Karpas-422 (cell line): ENCODE measurements at regions not wholly inside any gene's neighbourhood (a gene's known extent, or its start where the extent isn't known, plus 50 kb on each side); places are given as distances from the start of the nearest gene placed in this dataset.

ENCODE experiments used
- DNase-seq: peaks from one replicate; pipeline ENCODE4 v3.0.0-alpha.2; 2015
- H2AFZ ChIP-seq: fragments of 200-600 bp; sonication (generic); 2 replicates; pipeline ENCODE4 v1.6.1; 2014; ENCODE audit warnings: antibody characterized with exemption, low read length, mixed read lengths
- H3K27ac ChIP-seq: fragments of 200-600 bp; sonication (generic); 2 replicates; pipeline ENCODE4 v1.5.1; 2014; ENCODE audit warnings: mild to moderate bottlenecking, low read length, moderate library complexity
- H3K27me3 ChIP-seq: fragments of 200-600 bp; sonication (generic); 2 replicates; pipeline ENCODE4 v1.6.1; 2014; ENCODE audit warnings: low read length, mixed read lengths
- H3K36me3 ChIP-seq: fragments of 200-600 bp; sonication (generic); 2 replicates; pipeline ENCODE4 v1.6.1; 2014; ENCODE audit warnings: low read length, mixed read lengths; ENCODE audit not compliant: insufficient read depth
- H3K4me1 ChIP-seq: fragments of 200-600 bp; sonication (generic); 2 replicates; pipeline ENCODE4 v1.6.1; 2014; ENCODE audit warnings: mild to moderate bottlenecking, low read length, mixed read lengths
- H3K4me2 ChIP-seq: fragments of 200-600 bp; sonication (generic); 2 replicates; pipeline ENCODE4 v1.6.1; 2014; ENCODE audit warnings: low read length, low read depth, mild to moderate bottlenecking; ENCODE audit not compliant: poor library complexity, severe bottlenecking
- H3K4me3 ChIP-seq: fragments of 200-600 bp; sonication (generic); 2 replicates; pipeline ENCODE4 v1.5.1; 2014; ENCODE audit warnings: mild to moderate bottlenecking, antibody characterized with exemption, low read length, mixed read lengths
- H3K79me2 ChIP-seq: fragments of 200-600 bp; sonication (generic); 2 replicates; pipeline ENCODE4 v1.6.1; 2014; ENCODE audit warnings: mild to moderate bottlenecking, low read length, mixed read lengths
- H3K9ac ChIP-seq: fragments of 200-600 bp; sonication (generic); 2 replicates; pipeline ENCODE4 v1.6.0; 2014; ENCODE audit warnings: low read length
- H3K9me2 ChIP-seq: fragments of 200-600 bp; sonication (generic), shearing (Covaris generic); replicated peaks from 2 replicates; pipeline ENCODE4 v1.6.0; 2014; ENCODE audit warnings: mild to moderate bottlenecking, low read length, moderate library complexity; ENCODE audit not compliant: insufficient read depth
- H3K9me3 ChIP-seq: fragments of 300-700, 200-600 bp; sonication (generic); 2 replicates; pipeline ENCODE4 v1.6.1; 2014; ENCODE audit warnings: low read length, mixed read lengths
- H4K20me1 ChIP-seq: fragments of 200-600 bp; sonication (generic); 2 replicates; pipeline ENCODE4 v1.6.1; 2014; ENCODE audit warnings: mild to moderate bottlenecking, antibody characterized with exemption, low read length, low read depth; ENCODE audit not compliant: insufficient read depth

DNA sequence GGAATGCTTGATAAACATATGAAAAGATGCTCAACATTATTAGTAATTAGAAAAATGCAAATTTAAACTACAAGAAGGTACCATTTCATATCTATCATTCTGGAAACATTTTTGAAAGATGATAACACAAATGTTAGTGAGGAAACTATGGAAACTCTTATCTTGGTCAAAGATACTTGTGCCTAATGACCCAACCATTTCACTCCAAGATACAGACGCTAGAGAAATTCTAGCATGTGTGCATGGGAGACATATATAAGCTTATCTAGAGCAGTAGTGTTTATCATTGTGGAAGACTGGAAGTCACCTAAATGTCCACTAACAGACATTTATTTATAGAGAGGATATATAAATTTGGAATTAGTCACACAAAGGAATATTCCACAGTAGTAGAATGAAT lies 143.1 kb upstream of the HMGA2 start:
- Histone ChIP-seq H3K4me2 (no peak overlapping the region), H3K27ac (no peak overlapping the region), H2AFZ (no peak overlapping the region), H3K36me3 (no peaks in the 10 kb centered on the region), H3K79me2 (no peaks in the 10 kb centered on the region), H3K9ac (no peak overlapping the region), H4K20me1 (no peaks in the 10 kb centered on the region), H3K9me3 (no peaks in the 10 kb centered on the region), H3K9me2 (no peaks in the 10 kb centered on the region), H3K4me3 (no peak overlapping the region), H3K4me1 (no peaks in the 10 kb centered on the region), H3K27me3 (no peaks in the 10 kb centered on the region)
- DNase-seq, result no peak

DNA sequence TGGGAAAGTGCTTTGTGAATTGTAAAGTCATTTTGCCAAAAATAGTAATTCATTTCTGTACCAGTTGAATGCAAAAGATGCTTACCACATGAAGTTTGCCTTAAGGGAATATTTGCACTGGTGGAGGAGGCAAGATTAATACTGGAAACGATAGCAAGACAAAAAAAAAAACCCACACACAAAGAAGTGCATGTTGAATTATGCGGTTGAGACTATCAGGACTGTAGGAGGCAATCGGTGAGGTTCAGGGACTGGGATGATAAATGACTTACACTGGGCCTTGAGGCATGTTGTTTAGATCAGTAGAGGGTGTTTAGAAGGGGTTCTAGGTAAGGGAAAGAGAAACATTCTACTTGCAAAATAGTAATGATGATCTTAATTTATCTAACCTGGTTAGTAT lies 142.2 kb upstream of the HMGA2 start:
- no peak for DNase-seq
- Histone ChIP-seq H3K27ac (no peak overlapping the region), H3K36me3 (no peaks in the 10 kb centered on the region), H3K9ac (no peak overlapping the region), H3K4me3 (no peak overlapping the region), H3K79me2 (no peaks in the 10 kb centered on the region), H3K27me3 (no peaks in the 10 kb centered on the region), H3K4me1 (no peaks in the 10 kb centered on the region), H4K20me1 (no peaks in the 10 kb centered on the region), H3K9me2 (no peaks in the 10 kb centered on the region), H2AFZ (no peak overlapping the region), H3K9me3 (no peaks in the 10 kb centered on the region), H3K4me2 (no peak overlapping the region)

DNA sequence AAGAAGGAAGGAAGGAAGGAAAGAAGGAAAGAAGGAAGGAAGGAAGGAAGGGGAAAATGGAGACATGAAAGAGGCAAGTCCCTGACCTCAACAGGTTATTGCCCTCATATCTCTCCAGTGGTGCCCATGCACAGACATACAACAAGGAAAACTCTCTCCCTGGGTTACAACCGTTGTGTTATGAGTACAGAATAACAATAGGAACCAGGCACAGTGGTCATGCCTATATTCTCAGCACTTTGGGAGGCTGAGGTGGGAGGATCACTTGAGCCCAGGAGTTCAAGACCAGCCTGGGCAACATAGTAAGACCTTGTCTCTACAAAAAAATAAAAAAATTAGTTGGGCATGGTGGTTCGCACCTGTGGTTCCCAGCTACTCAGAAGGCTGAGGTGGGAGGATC lies 139.4 kb upstream of the HMGA2 start:
- H3K4me2 ChIP-seq, result no peak overlapping the region
- no peaks in the 10 kb centered on the region for H3K27me3 ChIP-seq
- H3K79me2 ChIP-seq, result no peaks in the 10 kb centered on the region
- H4K20me1 ChIP-seq, result no peaks in the 10 kb centered on the region
- no peak overlapping the region for H2AFZ ChIP-seq
- H3K27ac ChIP-seq, result no peak overlapping the region
- H3K4me1 ChIP-seq, result no peaks in the 10 kb centered on the region
- H3K4me3 ChIP-seq, result no peak overlapping the region
- DNase-seq, result no peak
- no peaks in the 10 kb centered on the region for H3K9me3 ChIP-seq
- no peaks in the 10 kb centered on the region for H3K9me2 ChIP-seq
- no peak overlapping the region for H3K9ac ChIP-seq
- H3K36me3 ChIP-seq, result no peaks in the 10 kb centered on the region

DNA sequence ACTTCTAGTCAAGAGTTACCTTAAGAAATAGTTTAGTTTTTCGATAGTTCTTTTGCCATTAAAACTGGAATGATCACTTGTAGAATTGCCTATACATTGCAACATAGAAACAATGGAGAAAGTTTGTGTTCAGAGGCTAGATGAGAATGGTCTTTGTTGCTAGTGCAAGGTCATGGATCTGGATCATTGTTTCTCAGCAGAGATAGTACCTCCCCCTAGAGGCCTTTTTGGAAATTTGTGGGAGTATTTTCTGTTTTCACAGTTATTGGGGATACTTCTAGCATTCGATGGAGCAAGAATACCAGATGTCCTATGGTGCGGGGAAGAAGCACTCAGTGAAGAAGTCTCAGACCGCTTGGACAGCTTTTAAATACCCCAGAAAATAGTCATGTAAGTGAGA lies 138.8 kb upstream of the HMGA2 start:
- Histone ChIP-seq H3K4me2 (no peak overlapping the region), H3K9me2 (no peaks in the 10 kb centered on the region), H3K9me3 (no peaks in the 10 kb centered on the region), H3K4me3 (no peak overlapping the region), H3K27me3 (no peaks in the 10 kb centered on the region), H3K27ac (no peak overlapping the region), H4K20me1 (no peaks in the 10 kb centered on the region), H3K36me3 (no peaks in the 10 kb centered on the region), H3K4me1 (no peaks in the 10 kb centered on the region), H3K79me2 (no peaks in the 10 kb centered on the region), H2AFZ (no peak overlapping the region), H3K9ac (no peak overlapping the region)
- peak; percentile 56 for DNase-seq

DNA sequence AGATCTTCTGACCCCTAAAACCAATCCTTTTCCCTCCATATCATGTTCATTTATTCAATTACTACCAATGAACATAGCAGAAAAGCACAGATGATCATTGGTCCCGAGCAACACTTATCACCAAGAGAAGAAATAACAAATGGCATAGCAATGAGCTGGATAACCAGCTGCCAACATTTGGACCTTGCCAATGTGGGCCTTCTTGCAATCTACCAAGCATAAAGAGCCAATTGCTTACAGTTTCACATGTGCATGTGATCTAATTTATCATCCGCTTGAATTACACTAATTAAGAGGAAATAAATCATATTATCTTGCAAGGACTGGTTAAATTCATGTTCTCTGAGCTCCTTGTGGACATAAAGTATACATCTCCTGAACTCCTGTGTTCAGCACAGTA lies 134.8 kb upstream of the HMGA2 start:
- H3K79me2 ChIP-seq, result no peaks in the 10 kb centered on the region
- H3K27ac ChIP-seq, result no peak overlapping the region
- H3K4me1 ChIP-seq, result no peaks in the 10 kb centered on the region
- no peaks in the 10 kb centered on the region for H3K9me2 ChIP-seq
- H2AFZ ChIP-seq, result no peak overlapping the region
- no peak for DNase-seq
- no peaks in the 10 kb centered on the region for H3K27me3 ChIP-seq
- no peak overlapping the region for H3K9ac ChIP-seq
- H3K36me3 ChIP-seq, result no peaks in the 10 kb centered on the region
- H3K4me3 ChIP-seq, result no peak overlapping the region
- no peak overlapping the region for H3K4me2 ChIP-seq
- H3K9me3 ChIP-seq, result no peaks in the 10 kb centered on the region
- no peaks in the 10 kb centered on the region for H4K20me1 ChIP-seq

DNA sequence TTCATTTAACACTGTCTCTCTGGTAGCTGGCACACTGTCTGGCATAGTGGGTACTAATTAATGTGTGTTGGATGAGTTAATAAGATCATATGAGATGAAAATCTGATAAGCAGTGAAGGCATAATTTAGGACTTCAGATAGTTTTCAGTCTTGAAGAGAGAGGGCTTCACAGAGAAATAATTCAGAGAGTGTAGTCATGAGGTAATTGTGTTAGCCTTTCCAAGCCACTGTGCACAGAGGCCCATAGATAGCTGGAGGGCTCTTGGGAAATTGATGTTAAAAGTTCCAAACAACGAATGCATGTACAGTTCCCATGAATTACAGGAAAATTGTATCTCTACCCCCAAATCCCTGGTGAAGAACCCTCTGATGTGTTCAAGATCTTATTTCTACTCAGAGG lies 133.8 kb upstream of the HMGA2 start:
- Histone ChIP-seq H3K36me3 (no peaks in the 10 kb centered on the region), H3K9me3 (no peaks in the 10 kb centered on the region), H3K79me2 (no peaks in the 10 kb centered on the region), H3K27ac (no peak overlapping the region), H3K27me3 (no peaks in the 10 kb centered on the region), H3K9ac (no peak overlapping the region), H3K4me2 (no peak overlapping the region), H3K9me2 (no peaks in the 10 kb centered on the region), H4K20me1 (no peaks in the 10 kb centered on the region), H2AFZ (no peak overlapping the region), H3K4me1 (no peaks in the 10 kb centered on the region), H3K4me3 (no peak overlapping the region)
- no peak for DNase-seq

DNA sequence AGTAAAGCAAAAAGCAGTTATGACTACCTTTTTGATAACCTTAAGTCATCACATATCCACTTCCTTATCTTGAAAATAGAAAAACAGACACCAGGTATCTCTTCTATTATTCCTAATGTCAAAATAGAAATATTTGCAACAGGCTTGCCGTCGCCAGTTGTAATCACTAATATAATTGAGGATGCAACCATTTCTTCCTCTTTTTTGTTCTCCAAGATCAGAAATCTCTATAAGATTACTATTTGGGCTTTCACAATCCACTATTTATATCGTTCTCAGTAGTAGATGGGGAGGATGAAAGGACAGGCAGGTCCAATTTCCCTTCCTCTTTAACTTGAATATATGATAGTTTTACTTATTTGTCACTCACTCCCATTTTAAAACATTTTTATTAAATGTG lies 130.2 kb upstream of the HMGA2 start:
- H3K36me3 ChIP-seq, result no peaks in the 10 kb centered on the region
- no peaks in the 10 kb centered on the region for H3K27me3 ChIP-seq
- H3K27ac ChIP-seq, result no peak overlapping the region
- no peaks in the 10 kb centered on the region for H3K4me1 ChIP-seq
- no peak overlapping the region for H3K4me3 ChIP-seq
- H4K20me1 ChIP-seq, result no peaks in the 10 kb centered on the region
- no peaks in the 10 kb centered on the region for H3K79me2 ChIP-seq
- no peak overlapping the region for H3K4me2 ChIP-seq
- H3K9ac ChIP-seq, result no peak overlapping the region
- no peaks in the 10 kb centered on the region for H3K9me3 ChIP-seq
- DNase-seq, result no peak
- no peaks in the 10 kb centered on the region for H3K9me2 ChIP-seq
- no peak overlapping the region for H2AFZ ChIP-seq

DNA sequence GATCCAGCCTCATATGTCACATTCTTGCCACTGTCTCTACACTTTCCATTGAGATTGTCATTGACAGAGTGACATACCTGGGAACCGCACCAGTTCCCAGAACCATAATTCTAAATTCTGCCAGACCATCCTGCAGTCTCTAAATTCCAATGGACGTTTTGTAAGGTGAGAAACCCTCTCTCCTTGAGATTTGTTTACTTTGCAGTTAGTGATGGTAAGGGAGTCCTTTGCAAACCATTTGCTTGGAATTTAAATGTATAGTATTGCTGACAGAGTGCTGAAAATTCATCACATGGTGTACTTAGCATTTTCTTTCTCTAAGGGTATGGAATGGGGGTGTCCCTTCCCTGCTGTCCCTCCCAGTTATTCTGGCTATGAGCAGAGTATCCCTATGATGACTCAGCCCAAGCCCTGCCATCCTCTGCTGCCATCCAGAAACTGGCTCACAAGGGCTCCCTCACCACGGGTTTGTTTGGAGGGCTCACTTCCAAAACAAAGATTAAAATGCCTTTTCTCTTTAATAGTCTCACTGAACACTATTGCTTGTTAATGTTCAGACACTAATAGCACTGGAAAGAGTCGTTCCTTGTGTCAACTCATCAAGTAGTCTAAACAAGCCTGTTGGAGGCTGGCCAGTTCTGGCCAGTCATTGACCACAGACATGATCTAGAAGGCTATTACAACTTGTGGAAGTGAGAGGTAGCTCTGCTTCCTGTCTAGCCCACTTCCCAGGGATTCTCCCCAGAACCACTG lies 129.0 kb upstream of the HMGA2 start:
- Histone ChIP-seq H3K36me3 (no peaks in the 10 kb centered on the region), H3K4me1 (no peaks in the 10 kb centered on the region), H3K4me2 (no peak overlapping the region), H4K20me1 (no peaks in the 10 kb centered on the region), H3K9ac (no peak overlapping the region), H2AFZ (no peak overlapping the region), H3K27ac (no peak overlapping the region), H3K27me3 (no peaks in the 10 kb centered on the region), H3K9me3 (no peaks in the 10 kb centered on the region), H3K79me2 (no peaks in the 10 kb centered on the region), H3K4me3 (no peak overlapping the region), H3K9me2 (no peaks in the 10 kb centered on the region)
- no peak for DNase-seq

DNA sequence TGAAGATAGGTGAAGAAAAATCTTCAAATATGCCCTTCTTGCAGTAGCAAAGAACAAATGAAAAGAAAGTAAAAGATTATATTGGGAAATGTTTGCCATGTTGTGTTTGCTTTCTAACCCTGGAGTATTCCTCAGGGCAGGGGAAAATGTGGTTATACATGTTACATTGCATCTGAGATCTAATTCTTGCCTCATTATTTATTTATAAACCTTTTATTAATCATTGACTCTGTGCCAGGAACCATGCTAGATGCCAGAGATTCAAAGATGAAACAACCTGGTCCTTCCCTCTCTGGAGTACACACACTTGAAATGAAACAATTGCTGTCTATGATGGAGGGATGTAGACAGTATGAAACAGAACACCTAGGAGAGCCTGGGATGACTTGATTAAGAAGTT lies 128.1 kb upstream of the HMGA2 start:
- H3K4me3 ChIP-seq, result no peak overlapping the region
- H3K27me3 ChIP-seq, result no peaks in the 10 kb centered on the region
- H4K20me1 ChIP-seq, result no peaks in the 10 kb centered on the region
- H3K4me2 ChIP-seq, result no peak overlapping the region
- no peak overlapping the region for H3K27ac ChIP-seq
- H3K36me3 ChIP-seq, result no peaks in the 10 kb centered on the region
- no peaks in the 10 kb centered on the region for H3K9me2 ChIP-seq
- H2AFZ ChIP-seq, result no peak overlapping the region
- H3K9ac ChIP-seq, result no peak overlapping the region
- no peaks in the 10 kb centered on the region for H3K9me3 ChIP-seq
- H3K4me1 ChIP-seq, result no peaks in the 10 kb centered on the region
- no peak for DNase-seq
- H3K79me2 ChIP-seq, result no peaks in the 10 kb centered on the region
